ENCODE measurements at regions not wholly inside any gene's neighbourhood (a gene's known extent, or its start where the extent isn't known, plus 50 kb on each side); places are given as distances from the start of the nearest gene placed in this dataset.

GRCh38 chr2:111702804-111703196 lies 181.2 kb downstream of the ANAPC1 start:
- TF ChIP-seq RARB (CRISPR knock-in tag; IDR thresholded peaks at IDR 0.05), result no peak
- TF ChIP-seq, protein P1, sequence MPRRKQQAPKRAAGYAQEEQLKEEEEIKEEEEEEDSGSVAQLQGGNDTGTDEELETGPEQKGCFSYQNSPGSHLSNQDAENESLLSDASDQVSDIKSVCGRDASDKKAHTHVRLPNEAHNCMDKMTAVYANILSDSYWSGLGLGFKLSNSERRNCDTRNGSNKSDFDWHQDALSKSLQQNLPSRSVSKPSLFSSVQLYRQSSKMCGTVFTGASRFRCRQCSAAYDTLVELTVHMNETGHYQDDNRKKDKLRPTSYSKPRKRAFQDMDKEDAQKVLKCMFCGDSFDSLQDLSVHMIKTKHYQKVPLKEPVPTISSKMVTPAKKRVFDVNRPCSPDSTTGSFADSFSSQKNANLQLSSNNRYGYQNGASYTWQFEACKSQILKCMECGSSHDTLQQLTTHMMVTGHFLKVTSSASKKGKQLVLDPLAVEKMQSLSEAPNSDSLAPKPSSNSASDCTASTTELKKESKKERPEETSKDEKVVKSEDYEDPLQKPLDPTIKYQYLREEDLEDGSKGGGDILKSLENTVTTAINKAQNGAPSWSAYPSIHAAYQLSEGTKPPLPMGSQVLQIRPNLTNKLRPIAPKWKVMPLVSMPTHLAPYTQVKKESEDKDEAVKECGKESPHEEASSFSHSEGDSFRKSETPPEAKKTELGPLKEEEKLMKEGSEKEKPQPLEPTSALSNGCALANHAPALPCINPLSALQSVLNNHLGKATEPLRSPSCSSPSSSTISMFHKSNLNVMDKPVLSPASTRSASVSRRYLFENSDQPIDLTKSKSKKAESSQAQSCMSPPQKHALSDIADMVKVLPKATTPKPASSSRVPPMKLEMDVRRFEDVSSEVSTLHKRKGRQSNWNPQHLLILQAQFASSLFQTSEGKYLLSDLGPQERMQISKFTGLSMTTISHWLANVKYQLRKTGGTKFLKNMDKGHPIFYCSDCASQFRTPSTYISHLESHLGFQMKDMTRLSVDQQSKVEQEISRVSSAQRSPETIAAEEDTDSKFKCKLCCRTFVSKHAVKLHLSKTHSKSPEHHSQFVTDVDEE (CRISPR knock-in tag; IDR thresholded peaks at IDR 0.05), result no peak
- TF ChIP-seq TOX (CRISPR knock-in tag; IDR thresholded peaks at IDR 0.05; ENCODE audit: borderline replicate concordance), result no peak
- TF ChIP-seq, protein P2, sequence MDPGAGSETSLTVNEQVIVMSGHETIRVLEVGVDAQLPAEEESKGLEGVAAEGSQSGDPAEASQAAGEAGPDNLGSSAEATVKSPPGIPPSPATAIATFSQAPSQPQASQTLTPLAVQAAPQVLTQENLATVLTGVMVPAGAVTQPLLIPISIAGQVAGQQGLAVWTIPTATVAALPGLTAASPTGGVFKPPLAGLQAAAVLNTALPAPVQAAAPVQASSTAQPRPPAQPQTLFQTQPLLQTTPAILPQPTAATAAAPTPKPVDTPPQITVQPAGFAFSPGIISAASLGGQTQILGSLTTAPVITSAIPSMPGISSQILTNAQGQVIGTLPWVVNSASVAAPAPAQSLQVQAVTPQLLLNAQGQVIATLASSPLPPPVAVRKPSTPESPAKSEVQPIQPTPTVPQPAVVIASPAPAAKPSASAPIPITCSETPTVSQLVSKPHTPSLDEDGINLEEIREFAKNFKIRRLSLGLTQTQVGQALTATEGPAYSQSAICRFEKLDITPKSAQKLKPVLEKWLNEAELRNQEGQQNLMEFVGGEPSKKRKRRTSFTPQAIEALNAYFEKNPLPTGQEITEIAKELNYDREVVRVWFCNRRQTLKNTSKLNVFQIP (CRISPR knock-in tag; IDR thresholded peaks at IDR 0.05; ENCODE audit: borderline replicate concordance, low read depth), result no peak
- TF ChIP-seq PPARA (CRISPR knock-in tag; IDR thresholded peaks at IDR 0.05; ENCODE audit: borderline replicate concordance), result no peak
- no peak for TF ChIP-seq ZNF8 (CRISPR knock-in tag; IDR thresholded peaks at IDR 0.05)
- TF ChIP-seq, protein P3, sequence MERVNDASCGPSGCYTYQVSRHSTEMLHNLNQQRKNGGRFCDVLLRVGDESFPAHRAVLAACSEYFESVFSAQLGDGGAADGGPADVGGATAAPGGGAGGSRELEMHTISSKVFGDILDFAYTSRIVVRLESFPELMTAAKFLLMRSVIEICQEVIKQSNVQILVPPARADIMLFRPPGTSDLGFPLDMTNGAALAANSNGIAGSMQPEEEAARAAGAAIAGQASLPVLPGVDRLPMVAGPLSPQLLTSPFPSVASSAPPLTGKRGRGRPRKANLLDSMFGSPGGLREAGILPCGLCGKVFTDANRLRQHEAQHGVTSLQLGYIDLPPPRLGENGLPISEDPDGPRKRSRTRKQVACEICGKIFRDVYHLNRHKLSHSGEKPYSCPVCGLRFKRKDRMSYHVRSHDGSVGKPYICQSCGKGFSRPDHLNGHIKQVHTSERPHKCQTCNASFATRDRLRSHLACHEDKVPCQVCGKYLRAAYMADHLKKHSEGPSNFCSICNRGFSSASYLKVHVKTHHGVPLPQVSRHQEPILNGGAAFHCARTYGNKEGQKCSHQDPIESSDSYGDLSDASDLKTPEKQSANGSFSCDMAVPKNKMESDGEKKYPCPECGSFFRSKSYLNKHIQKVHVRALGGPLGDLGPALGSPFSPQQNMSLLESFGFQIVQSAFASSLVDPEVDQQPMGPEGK (CRISPR knock-in tag; IDR thresholded peaks at IDR 0.05; ENCODE audit: borderline replicate concordance), result no peak
- TF ChIP-seq ARNTL (CRISPR knock-in tag; IDR thresholded peaks at IDR 0.05; ENCODE audit: borderline replicate concordance, low read depth), result no peak
- TF ChIP-seq ZFP30 (CRISPR knock-in tag; IDR thresholded peaks at IDR 0.05), result no peak
- no peak for TF ChIP-seq ZC3H10 (CRISPR knock-in tag; IDR thresholded peaks at IDR 0.05)
- no peak for TF ChIP-seq CSDC2 (CRISPR knock-in tag; IDR thresholded peaks at IDR 0.05)
- TF ChIP-seq ZFP3 (CRISPR knock-in tag; IDR thresholded peaks at IDR 0.05), result no peak
- TF ChIP-seq, protein P4, sequence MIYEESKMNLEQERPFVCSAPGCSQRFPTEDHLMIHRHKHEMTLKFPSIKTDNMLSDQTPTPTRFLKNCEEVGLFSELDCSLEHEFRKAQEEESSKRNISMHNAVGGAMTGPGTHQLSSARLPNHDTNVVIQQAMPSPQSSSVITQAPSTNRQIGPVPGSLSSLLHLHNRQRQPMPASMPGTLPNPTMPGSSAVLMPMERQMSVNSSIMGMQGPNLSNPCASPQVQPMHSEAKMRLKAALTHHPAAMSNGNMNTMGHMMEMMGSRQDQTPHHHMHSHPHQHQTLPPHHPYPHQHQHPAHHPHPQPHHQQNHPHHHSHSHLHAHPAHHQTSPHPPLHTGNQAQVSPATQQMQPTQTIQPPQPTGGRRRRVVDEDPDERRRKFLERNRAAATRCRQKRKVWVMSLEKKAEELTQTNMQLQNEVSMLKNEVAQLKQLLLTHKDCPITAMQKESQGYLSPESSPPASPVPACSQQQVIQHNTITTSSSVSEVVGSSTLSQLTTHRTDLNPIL (CRISPR knock-in tag; IDR thresholded peaks at IDR 0.05; ENCODE audit: low read depth), result no peak
- no peak for TF ChIP-seq ZNF70 (CRISPR knock-in tag; IDR thresholded peaks at IDR 0.05)

Measured in SK-N-SH treated with all-trans-retinoic acid at 6 μM for 48 hours (cell line).